ENCODE measurements at regions not wholly inside any gene's neighbourhood (a gene's known extent, or its start where the extent isn't known, plus 50 kb on each side); places are given as distances from the start of the nearest gene placed in this dataset.
"Not testable (repeated sequence)": the region's sequence is repeated elsewhere in the genome, so short reads cannot be mapped to it uniquely, and the experiment has no call there.

GRCh38 chr2:116922414-116922813, 892.1 kb upstream of the DDX18 start:
- no peak for DNase-seq (ENCODE audit: low spot score)

- no peak for DNase-seq (ENCODE audit: low spot score)
These were observed 890.0 kb upstream of the DDX18 start for GRCh38 chr2:116924509-116924908.

GRCh38 chr2:116935097-116935814, 879.2 kb upstream of the DDX18 start:
- no peak for DNase-seq (ENCODE audit: low spot score)

- DNase-seq (ENCODE audit: low spot score), result no peak
These were observed 866.2 kb upstream of the DDX18 start for GRCh38 chr2:116948258-116948657.

GRCh38 chr2:116949249-116949648, 865.2 kb upstream of the DDX18 start:
- no peak for DNase-seq (ENCODE audit: low spot score)

GRCh38 chr2:116952254-116952653, 862.2 kb upstream of the DDX18 start:
- DNase-seq (ENCODE audit: low spot score), result no peak

- DNase-seq (ENCODE audit: low spot score), result no peak
These were observed 858.8 kb upstream of the DDX18 start for GRCh38 chr2:116955646-116956045.

- DNase-seq (ENCODE audit: low spot score), result no peak
These were observed 838.9 kb upstream of the DDX18 start for GRCh38 chr2:116975608-116976007.

GRCh38 chr2:116979916-116980764, 834.4 kb upstream of the DDX18 start:
- DNase-seq (ENCODE audit: low spot score), result no peak

- no peak for DNase-seq (ENCODE audit: low spot score)
These were observed 827.0 kb upstream of the DDX18 start for GRCh38 chr2:116987447-116987846.

GRCh38 chr2:116988303-116988702, 826.2 kb upstream of the DDX18 start:
- DNase-seq (ENCODE audit: low spot score), result no peak

- DNase-seq (ENCODE audit: low spot score), result no peak
These were observed 795.1 kb upstream of the DDX18 start for GRCh38 chr2:117019357-117019756.

GRCh38 chr2:117027646-117028045, 786.8 kb upstream of the DDX18 start:
- DNase-seq (ENCODE audit: low spot score), result no peak

GRCh38 chr2:117028708-117029107, 785.8 kb upstream of the DDX18 start:
- not testable (repeated sequence) for DNase-seq (ENCODE audit: low spot score)

- DNase-seq (ENCODE audit: low spot score), result no peak
These were observed 758.8 kb upstream of the DDX18 start for GRCh38 chr2:117055499-117056375.

- no peak for DNase-seq (ENCODE audit: low spot score)
These were observed 758.1 kb upstream of the DDX18 start for GRCh38 chr2:117056376-117056748.

GRCh38 chr2:117057016-117057415, 757.5 kb upstream of the DDX18 start:
- DNase-seq (ENCODE audit: low spot score), result no peak

- DNase-seq (ENCODE audit: low spot score), result no peak
These were observed 756.1 kb upstream of the DDX18 start for GRCh38 chr2:117058366-117058765.

GRCh38 chr2:117064021-117064420, 750.5 kb upstream of the DDX18 start:
- DNase-seq (ENCODE audit: low spot score), result no peak

GRCh38 chr2:117065912-117066311, 748.6 kb upstream of the DDX18 start:
- no peak for DNase-seq (ENCODE audit: low spot score)

GRCh38 chr2:117067900-117068299, 746.6 kb upstream of the DDX18 start:
- no peak for DNase-seq (ENCODE audit: low spot score)

- DNase-seq (ENCODE audit: low spot score), result no peak
These were observed 746.1 kb upstream of the DDX18 start for GRCh38 chr2:117068371-117068770.

Data from cerebellar cortex (tissue), 1 donor.